HCEC 1CT (cell line): ENCODE measurements at regions not wholly inside any gene's neighbourhood (a gene's known extent, or its start where the extent isn't known, plus 50 kb on each side); places are given as distances from the start of the nearest gene placed in this dataset.
"Not testable (repeated sequence)": the region's sequence is repeated elsewhere in the genome, so short reads cannot be mapped to it uniquely, and the experiment has no call there.

Experiments used
- DNase-seq: peaks from one replicate; pipeline ENCODE4 v3.0.0-alpha.2; 2017

DNA sequence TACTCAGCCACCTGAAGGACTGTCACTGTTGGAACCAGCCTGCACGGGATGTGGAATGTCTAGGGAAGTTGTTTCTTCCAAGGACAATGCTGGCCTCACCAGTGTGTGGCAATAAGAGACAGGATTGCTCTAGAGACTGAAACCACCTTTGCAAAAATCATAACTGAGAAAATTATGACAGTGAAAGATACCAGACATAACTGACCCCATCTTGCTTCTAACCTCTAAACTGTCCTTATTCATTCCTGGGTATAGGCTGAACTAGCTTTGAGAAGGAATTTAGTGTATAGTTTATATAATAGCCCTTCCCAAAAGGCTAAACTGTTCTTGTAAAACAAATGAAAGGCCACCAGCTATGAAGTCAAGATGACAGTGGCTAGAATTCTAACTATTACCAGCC, 83.6 kb downstream of the IER5 start:
- no peak for DNase-seq

DNA sequence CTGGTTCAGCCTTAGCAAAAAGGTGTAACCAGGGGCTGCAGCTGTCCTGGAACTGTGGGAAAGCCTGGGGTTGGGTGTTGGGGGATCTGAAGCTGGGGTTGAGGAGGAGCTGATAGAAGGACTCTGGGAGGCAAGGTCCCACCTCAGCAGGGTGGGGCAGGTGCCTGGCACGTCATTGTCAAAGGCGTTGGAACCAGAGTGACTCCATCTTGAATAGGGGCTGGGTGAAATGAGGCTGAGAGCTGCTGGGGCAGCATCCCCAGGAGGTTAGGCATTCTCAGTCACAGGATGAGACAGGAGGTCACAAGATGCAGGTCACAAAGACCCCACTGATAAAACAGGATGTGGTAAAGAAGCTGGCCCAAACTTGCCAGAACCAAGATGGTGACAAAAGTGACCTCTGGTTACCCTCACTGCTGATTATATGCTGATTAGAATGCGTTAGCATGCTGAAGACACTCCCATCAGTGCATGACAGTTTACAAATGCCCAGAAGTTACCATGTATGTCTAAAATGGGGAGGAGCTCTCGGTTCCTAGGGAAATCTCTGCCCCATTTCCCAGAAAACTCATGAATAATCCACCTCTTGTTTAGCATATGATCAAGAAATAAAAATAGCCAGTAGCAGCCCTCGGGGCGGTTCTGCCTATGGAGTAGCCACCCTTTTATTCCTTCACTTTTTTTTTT, 85.4 kb downstream of the IER5 start:
- DNase-seq, result no peak

DNA sequence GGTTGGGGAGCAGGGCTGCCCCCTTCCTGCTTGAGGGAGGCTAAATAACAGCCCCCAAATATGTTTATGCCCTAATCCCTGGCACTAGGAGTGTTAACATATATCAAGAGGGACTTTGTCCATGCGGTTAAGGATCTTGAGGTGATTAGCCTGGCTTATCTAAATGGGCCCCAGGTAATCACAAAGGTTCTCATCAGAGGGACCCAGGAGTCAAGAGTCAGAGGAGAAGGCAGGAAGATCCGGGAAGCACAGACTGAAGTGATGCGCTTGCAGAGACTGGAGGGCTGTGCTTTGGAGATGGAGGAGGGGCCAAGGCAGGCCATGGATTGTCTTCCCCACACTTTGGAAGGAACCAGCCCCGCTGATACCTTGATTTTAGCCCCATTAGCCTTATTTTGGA, 86.4 kb downstream of the IER5 start:
- no peak for DNase-seq

GRCh38 chr1:181175356-181175910, 86.9 kb downstream of the IER5 start:
- no peak for DNase-seq

DNA sequence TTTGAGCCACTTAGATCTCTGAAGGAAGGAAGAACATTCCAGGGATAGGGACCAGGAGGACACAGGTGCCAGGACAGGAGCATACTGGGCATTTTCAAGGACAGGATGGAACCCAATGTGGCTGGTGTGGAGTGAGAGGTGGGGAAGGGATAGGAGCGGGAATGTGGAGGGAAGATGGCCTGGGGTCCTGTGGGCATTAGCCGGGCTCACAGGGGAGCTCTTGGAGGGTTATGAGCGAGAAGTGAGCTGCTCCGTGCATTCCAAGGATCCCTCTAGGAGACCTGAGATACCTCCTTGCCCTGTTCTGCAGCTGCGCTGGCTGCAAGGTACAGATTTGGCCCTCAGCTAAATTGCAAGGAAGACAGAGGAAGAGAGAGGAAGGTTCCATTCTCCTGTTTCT, 87.5 kb downstream of the IER5 start:
- DNase-seq, result no peak

GRCh38 chr1:181178241-181178879, 89.9 kb downstream of the IER5 start:
- DNase-seq, result no peak

DNA sequence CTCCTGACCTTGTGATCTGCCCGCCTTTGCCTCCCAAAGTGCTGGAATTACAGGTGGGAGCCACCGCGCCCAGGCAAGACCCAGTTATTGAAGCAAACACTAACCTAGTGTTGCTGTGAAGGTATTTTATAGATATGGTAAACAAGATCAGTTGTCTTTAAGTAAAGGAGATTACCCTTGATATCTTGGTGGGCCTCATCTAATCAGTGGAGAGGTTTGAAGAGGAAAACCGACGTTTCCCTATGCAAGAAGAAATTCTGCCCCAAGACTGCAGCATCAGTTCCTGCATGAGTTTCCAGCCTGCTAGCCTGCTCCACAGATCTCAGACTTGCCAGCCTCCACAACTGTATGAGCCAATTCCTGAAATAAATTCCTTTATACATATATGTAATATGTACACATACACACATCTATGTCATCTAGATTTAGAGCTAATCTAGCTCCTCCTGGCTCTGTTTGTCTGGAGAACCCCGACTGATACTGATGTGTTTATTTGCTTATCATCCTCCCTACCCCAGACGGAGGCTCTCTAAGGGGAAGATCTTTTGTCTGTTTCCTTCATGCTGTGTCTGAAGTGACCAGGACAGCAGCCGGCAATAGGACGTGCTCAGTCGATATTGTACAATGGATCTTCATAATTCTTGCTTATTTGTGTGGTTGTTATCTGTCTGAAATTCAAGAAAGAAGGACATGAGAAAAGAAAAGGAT, 90.9 kb downstream of the IER5 start:
- no peak for DNase-seq

- DNase-seq, result no peak
Observed at GRCh38 chr1:181179987-181180365, 91.5 kb downstream of the IER5 start.

- no peak for DNase-seq
Observed at GRCh38 chr1:181180407-181181031, 92.0 kb downstream of the IER5 start.

DNA sequence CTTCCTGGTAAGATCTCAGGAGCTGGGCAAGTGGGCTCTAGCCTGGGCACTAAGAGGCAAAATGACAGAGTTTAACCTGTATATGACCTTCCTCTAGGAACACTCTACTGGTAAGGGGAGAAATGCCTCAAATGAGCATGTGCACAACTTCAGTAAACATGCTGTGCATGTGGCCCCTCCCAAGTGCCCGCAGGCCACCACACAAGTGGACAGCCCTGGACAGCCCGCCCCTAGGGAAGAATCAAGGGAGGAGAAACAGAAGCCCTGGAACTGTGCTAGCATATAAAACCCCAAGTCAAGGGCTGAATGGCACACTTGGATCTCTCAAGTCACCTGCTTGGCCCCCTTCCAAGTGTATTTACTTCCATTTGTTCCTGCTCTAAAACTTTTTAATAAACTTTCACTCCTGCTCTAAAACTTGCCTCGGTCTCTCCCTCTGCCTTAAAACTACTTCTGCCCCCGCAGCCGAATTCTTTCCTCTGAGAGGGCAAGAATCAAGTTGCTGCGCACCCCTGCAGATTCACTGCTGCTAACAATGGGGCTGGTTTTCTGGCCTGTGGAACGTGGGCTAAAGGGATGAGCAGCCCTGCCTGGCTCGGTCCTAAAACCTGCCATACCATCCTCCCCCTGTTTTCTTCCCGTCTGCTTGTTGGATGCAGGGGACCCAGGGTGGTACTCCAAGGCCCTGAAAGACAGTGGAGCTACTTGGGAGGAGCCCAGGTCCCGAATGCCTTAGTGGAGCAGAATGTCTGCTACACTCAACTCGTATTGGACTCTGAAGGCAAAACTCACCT, 93.5 kb downstream of the IER5 start:
- DNase-seq, result no peak

DNA sequence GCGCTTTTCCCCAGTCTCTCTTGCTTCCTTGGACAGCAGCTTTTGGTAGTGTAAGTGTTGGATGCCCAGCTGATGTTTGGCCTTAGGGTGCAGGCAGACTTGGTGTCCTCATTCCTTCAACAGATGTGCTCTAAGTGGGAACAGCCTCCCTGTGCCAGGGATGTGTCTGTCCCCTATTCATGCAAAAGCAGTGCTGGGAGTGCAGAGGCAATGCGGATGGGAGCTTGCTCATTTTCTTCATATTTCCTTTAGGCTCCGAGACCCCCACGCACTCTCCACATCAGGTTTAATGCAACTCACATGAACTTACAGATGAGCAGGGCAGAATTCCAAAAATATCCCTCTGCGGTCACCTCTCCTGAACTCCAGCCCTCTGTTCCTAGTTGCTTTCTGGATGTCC, 96.1 kb downstream of the IER5 start:
- DNase-seq, result no peak

DNA sequence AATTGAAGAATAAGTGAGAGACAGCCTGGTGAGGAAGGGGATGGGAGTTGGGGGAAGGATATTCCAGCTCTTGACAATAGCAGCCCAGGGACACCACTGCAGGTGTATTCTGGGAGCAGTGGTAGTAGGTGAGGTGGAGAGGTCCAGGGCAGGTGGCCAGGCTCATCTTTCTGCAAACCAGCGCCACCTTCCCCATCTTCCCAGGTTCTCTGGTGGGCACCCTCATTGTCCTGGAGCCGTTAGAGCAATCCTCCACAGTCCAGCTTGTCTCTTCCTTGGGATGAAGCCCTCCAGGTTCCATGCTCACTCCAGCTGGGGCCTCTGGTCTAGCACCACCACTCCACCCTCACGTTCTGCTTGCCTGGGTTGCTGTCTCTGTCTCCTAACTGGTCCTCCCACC, 97.0 kb downstream of the IER5 start:
- no peak for DNase-seq

- not testable (repeated sequence) for DNase-seq
Observed at GRCh38 chr1:181186133-181186532, 97.6 kb downstream of the IER5 start.

GRCh38 chr1:181187337-181188126, 99.0 kb downstream of the IER5 start:
- no peak for DNase-seq

GRCh38 chr1:181189245-181189644, 100.7 kb downstream of the IER5 start:
- no peak for DNase-seq

- DNase-seq, result peak; percentile 20
Observed at GRCh38 chr1:181189691-181190363, 101.3 kb downstream of the IER5 start.

GRCh38 chr1:181190364-181191035, 102.0 kb downstream of the IER5 start:
- no peak for DNase-seq

- no peak for DNase-seq
Observed at GRCh38 chr1:181191494-181192040, 103.1 kb downstream of the IER5 start.

- no peak for DNase-seq
Observed at GRCh38 chr1:181192316-181192715, 103.8 kb downstream of the IER5 start.

DNA sequence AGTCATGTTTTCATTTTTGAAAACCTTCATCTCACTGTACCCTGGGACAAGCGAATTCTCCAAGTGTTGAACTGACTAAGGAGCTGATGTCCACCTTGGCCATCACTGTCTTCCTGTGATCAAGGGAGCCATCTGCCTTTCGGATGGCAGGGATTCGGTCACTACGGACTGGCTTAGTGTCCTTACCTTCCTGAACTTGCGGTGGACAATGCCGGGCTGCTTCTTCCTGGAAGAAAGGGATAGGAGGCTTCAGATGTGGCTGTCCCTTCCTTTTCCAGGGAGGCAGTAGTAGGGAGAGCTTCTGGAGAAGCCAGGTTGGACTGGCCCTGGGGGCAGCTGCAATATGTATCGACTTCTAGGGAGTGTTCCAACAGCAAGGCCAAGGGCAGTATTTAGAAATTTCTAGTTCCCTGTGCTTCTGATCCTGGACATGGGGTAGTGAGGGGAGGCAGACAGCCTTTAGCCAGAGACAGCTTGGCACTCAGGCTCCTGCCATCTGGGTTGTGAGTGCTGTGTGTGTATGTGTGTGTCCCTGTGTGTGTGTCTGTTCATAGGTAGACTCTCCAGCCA, 114.6 kb downstream of the IER5 start:
- no peak for DNase-seq
